IMR-90 (cell line): ENCODE measurements at regions not wholly inside any gene's neighbourhood (a gene's known extent, or its start where the extent isn't known, plus 50 kb on each side); places are given as distances from the start of the nearest gene placed in this dataset.

Experiments
- POLR2A ChIP-seq: IDR thresholded peaks from 2 replicates; pipeline ENCODE4 v1.6.1; 2012; ENCODE audit warnings: mild to moderate bottlenecking, low read depth, low read length
- RAD21 ChIP-seq: IDR thresholded peaks from 2 replicates; pipeline ENCODE4 v1.6.1; 2012; ENCODE audit warnings: low read length, improper control_type of control experiment
- RFX5 ChIP-seq: IDR thresholded peaks from 2 replicates; pipeline ENCODE4 v1.8.0; 2012; ENCODE audit warnings: low read depth, mild to moderate bottlenecking, low read length, moderate library complexity

DNA sequence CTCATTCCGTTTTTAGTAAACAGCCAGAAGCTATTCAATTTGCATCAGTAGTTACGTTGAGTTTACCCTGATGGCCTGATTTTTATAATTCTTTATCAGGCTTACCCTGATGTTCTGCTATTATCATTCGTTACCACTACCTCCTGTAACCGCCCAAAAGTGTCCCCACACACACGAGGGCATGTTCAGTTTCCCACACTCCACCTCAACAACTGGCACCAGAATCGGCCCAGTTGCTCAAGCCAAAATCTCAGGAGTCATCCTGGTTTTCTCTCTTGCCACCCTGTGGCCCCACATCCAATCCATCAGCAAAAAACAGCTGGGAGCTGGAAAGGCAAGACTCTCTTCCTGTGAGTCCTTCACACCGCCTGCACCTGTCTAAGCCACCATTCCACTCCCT, 102.9 kb upstream of the RAB6C start:
- TF ChIP-seq RAD21 (no peak), POLR2A (no peak), RFX5 (no peak)
